Right lobe of liver (tissue), 6 donors: ENCODE measurements at regions not wholly inside any gene's neighbourhood (a gene's known extent, or its start where the extent isn't known, plus 50 kb on each side); places are given as distances from the start of the nearest gene placed in this dataset.

Source experiments
- ATAC-seq, 4 donors: fragments of 200-7000 bp; cut with Tn5 transposase; one replicate each; pipeline ENCODE4 v1.9.1; 2020; ENCODE audit warnings: mild to moderate bottlenecking in 4 of 4, moderate library complexity in 4 of 4
- DNase-seq, 3 donors: peaks; one replicate each; pipeline ENCODE4 v3.0.0-alpha.2; 2020
- H3K27ac ChIP-seq, 3 donors: fragments of 200-600 bp; one replicate each; pipeline ENCODE4 v1.8.0; 2022
- H3K27me3 ChIP-seq, 2 donors: fragments of 200-600 bp; one replicate each; pipeline ENCODE4 v1.8.0; 2022
- H3K36me3 ChIP-seq, 4 donors: fragments of 200-600 bp; sonication (generic) in 1 of 4; one replicate each; pipeline versions ENCODE4 v1.5.1 to v1.8.0; 2017 to 2022; ENCODE audit warnings: control low read depth in 1 of 4
- H3K4me1 ChIP-seq, 4 donors: fragments of 200-600 bp; sonication (generic) in 1 of 4; one replicate each; pipeline versions ENCODE4 v1.5.1 to v1.8.0; 2017 to 2022; ENCODE audit warnings: control low read depth in 1 of 4
- H3K4me3 ChIP-seq, 3 donors: fragments of 200-600 bp; one replicate each; pipeline ENCODE4 v1.8.0; 2022
- H3K9me3 ChIP-seq, 4 donors: fragments of 200-600 bp; sonication (generic) in 1 of 4; one replicate each; pipeline versions ENCODE4 v1.5.1 to v1.8.0; 2017 to 2022; ENCODE audit warnings: control low read depth in 1 of 4
- CTCF ChIP-seq, 4 donors: fragments of 200-600 bp in 3 of 4; fragments of 450-650 bp in 1 of 4; IDR thresholded peaks; one replicate each; pipeline versions ENCODE4 v1.5.1 to v1.8.0; 2016 to 2022; ENCODE audit warnings: antibody characterized with exemption in 4 of 4, mild to moderate bottlenecking in 2 of 4
- POLR2A ChIP-seq: fragments of 450-650 bp; IDR thresholded peaks from one replicate; pipeline ENCODE4 v1.6.1; 2017; ENCODE audit warnings: antibody characterized with exemption, mild to moderate bottlenecking
- whole genome bisulfite sequencing: methylation state at CpG from one replicate; pipeline ENCODE4 v1.1.6; 2018; ENCODE audit warnings: low coverage, low lambda C conversion rate; ENCODE audit not compliant: insufficient coverage; ENCODE audit errors: missing lambda C conversion rate; 5-methylcytosine and 5-hydroxymethylcytosine counted together
- intact Hi-C, 2 donors: fragments of 100-400 bp; cut with DNase I; formaldehyde crosslinking; loops; one replicate each; pipeline versions ENCODE4 v1.11.2 to v1.14.1; 2022
- donor health status: DM: no; HTN: yes; CAD: no.
- donor health status: DM: no; HTN: no; CAD: no.
- donor health status: DM: no; HTN: no; CAD: no.
- donor health status: DM: no; HTN: yes; CAD: no.
- donor health status: DM: no; HTN: yes; CAD: no.

GRCh38 chr6:50443144-50443543, 270.2 kb upstream of the TFAP2D start:
- Histone ChIP-seq H3K36me3 (no peaks in the 10 kb centered on the region), H3K27me3 (no peaks in the 10 kb centered on the region), H3K4me3 (no peak overlapping the region), H3K27ac (no peak overlapping the region), H3K9me3 (no peaks in the 10 kb centered on the region), H3K4me1 (no peaks in the 10 kb centered on the region)
- WGBS = 67% methylated on average over 3 of the region's 3 CpGs
- ATAC-seq = no peak
- intact Hi-C loops = no loop called here
- TF ChIP-seq CTCF (IDR thresholded peaks at IDR 0.05) (no peak), POLR2A (no peak)
- no peak for DNase-seq

DNA sequence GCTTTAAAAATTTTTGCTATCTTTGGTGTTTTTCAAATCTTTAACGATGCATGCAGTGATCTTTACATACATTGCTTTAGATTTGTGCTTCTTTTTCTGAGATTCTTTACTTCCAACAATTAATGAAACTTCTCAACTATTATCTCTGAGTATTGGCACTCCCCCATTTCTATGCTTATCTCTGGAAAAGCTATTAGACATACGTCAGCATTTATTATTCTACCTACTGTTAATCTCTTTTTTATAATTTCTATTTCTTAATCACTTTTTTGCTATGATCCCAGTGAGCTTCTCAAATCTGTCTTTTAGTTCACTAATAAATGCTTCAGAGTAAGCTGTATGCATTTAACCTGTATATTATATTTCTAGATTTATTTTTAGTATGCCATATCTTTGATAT, 264.2 kb upstream of the TFAP2D start:
- Histone ChIP-seq H3K27ac (no peak overlapping the region), H3K9me3 (no peaks in the 10 kb centered on the region), H3K27me3 (no peaks in the 10 kb centered on the region), H3K4me1 (no peaks in the 10 kb centered on the region), H3K36me3 (no peaks in the 10 kb centered on the region), H3K4me3 (no peak overlapping the region)
- intact Hi-C loops = no loop called here
- 33% methylated on average over 2 of the region's 2 CpGs for WGBS
- TF ChIP-seq POLR2A = no peak
- no peak for TF ChIP-seq CTCF (IDR thresholded peaks at IDR 0.05)
- no peak for ATAC-seq
- DNase-seq = no peak

DNA sequence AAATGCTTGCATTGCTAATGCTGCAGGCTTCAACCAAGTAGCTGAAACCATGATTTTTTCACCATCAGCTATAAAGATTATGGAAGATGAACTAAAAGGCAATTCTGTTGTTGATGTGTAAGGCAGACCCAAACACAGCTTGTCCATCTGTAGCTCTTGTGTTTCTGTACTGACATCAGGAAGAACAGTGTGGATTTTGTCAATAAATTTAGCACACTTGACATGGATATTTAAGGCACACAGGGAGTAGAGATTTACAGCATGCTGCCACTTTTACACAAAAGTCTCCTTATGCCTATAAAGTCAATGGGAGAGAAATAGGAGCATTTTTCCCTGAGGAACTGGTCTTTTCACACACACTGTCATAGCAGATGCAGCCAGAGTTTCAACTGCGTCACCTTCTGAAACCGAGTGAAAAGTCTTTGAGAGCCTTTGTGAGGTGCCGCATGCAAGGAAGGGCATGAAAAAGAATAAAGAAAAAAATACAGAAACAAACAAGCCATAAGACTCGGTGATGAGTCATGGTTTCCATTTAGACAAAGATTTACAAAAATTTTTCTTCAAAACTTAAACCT, 261.4 kb upstream of the TFAP2D start:
- Histone ChIP-seq H3K4me1 (no peaks in the 10 kb centered on the region), H3K4me3 (no peak overlapping the region), H3K9me3 (no peaks in the 10 kb centered on the region), H3K27ac (no peak overlapping the region), H3K27me3 (no peaks in the 10 kb centered on the region), H3K36me3 (no peaks in the 10 kb centered on the region)
- ATAC-seq = no peak
- intact Hi-C loops = no loop called here
- DNase-seq = no peak
- TF ChIP-seq POLR2A (no peak), CTCF (IDR thresholded peaks at IDR 0.05) (no peak)
- 61% methylated on average over 4 of the region's 4 CpGs for WGBS

- Histone ChIP-seq H3K36me3 (no peaks in the 10 kb centered on the region), H3K27ac (no peak overlapping the region), H3K9me3 (no peaks in the 10 kb centered on the region), H3K27me3 (no peaks in the 10 kb centered on the region), H3K4me3 (no peak overlapping the region), H3K4me1 (no peaks in the 10 kb centered on the region)
- ATAC-seq (no peak), DNase-seq (no peak)
- WGBS = 49% methylated on average over 7 of the region's 7 CpGs
- intact Hi-C loops = no loop called here
- TF ChIP-seq CTCF (IDR thresholded peaks at IDR 0.05) = no peak
- TF ChIP-seq POLR2A = no peak
Observed at GRCh38 chr6:50455029-50455428, 258.3 kb upstream of the TFAP2D start.

DNA sequence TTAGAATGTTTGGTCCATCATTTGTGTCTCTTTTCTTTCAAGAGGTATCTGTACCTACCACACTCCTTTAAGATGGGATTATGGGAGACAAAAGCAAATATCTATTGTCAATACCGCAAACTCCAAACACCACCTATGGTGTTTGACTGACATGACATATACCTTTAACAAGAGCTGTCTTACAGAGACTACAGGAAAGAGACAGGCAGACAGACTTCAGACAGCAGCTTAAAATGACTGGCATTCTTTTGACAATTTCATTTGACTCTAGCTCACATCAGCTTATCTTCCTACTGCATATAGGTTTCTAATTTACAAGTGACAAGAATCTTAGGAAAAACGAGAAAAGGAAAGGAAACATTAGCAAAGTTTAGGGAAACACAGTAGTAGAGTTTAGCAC, 256.0 kb upstream of the TFAP2D start:
- no peaks in the 10 kb centered on the region for H3K9me3 ChIP-seq
- TF ChIP-seq CTCF (IDR thresholded peaks at IDR 0.05) = no peak
- no peak for TF ChIP-seq POLR2A
- DNase-seq (no peak), ATAC-seq (no peak)
- H3K4me1 ChIP-seq = no peaks in the 10 kb centered on the region
- no peaks in the 10 kb centered on the region for H3K36me3 ChIP-seq
- no peak overlapping the region for H3K27ac ChIP-seq
- H3K4me3 ChIP-seq = no peak overlapping the region
- intact Hi-C loops = no loop called here
- H3K27me3 ChIP-seq = no peaks in the 10 kb centered on the region
- WGBS = 34% methylated on average over 2 of the region's 2 CpGs
